Skin epidermis (tissue), 12 donors: ENCODE measurements at regions not wholly inside any gene's neighbourhood (a gene's known extent, or its start where the extent isn't known, plus 50 kb on each side); places are given as distances from the start of the nearest gene placed in this dataset.
A peak's percentile ranks its signal among the peaks of the same experiment; 100 is the strongest.
"Not testable (repeated sequence)": the region's sequence is repeated elsewhere in the genome, so short reads cannot be mapped to it uniquely, and the experiment has no call there.

Source experiments
- H3K27ac ChIP-seq, 21 experiments: fragments of 200-600 bp; sonication (generic) in 11 of 21; one replicate each; pipeline ENCODE4 v1.5.0; 2020; ENCODE audit warnings: mild to moderate bottlenecking in 3 of 21, inconsistent platforms in 2 of 21, moderate library complexity in 2 of 21
- H3K4me3 ChIP-seq, 7 experiments: fragments of 200-600 bp; sonication (generic) in 2 of 7; one replicate each; pipeline ENCODE4 v1.5.0; 2020; ENCODE audit warnings: inconsistent platforms in 2 of 7, mild to moderate bottlenecking in 2 of 7, moderate library complexity in 1 of 7

DNA sequence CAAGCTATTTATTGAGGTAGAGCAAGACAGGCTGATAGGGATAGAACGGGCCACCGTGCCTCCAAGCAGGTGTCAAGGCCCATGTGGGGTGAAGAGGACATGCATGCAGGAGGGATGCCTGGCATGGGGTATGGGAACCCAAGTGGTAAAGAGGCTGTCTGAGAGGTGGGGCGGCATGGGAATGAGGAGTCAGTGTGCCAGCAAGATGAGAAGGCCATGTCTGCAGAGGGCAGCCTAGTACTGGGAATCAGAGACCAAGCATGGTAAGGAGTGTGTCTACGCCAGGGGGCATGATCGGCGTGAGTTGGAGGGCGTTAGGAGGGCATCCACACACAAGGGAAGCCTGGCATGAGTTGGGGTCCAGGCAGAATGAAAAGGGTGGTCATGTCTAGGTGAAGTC, 303.7 kb upstream of the PLD5 start:
- H3K27ac ChIP-seq: no peak overlapping the region
- H3K4me3 ChIP-seq: no peak overlapping the region

DNA sequence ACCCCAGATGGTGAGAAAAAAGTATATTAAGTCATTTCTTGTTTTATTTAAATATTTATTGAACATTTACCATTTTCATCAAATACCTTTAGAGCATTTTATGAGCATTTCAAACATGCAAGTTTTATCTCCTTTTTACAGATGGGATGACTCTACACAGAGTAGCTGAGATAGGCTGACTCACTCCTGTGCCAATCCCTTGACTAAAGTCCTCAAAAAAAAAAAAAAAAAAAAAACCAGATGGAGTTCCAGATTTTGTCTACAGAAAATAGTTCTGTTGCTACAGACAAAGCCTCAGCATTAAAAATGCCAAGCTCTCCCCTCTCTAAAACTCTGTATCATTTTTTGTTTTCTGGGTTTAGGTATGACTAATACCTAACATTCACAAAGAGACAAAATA, 303.0 kb upstream of the PLD5 start:
- no peak overlapping the region for H3K27ac ChIP-seq
- H3K4me3 ChIP-seq: no peak overlapping the region

DNA sequence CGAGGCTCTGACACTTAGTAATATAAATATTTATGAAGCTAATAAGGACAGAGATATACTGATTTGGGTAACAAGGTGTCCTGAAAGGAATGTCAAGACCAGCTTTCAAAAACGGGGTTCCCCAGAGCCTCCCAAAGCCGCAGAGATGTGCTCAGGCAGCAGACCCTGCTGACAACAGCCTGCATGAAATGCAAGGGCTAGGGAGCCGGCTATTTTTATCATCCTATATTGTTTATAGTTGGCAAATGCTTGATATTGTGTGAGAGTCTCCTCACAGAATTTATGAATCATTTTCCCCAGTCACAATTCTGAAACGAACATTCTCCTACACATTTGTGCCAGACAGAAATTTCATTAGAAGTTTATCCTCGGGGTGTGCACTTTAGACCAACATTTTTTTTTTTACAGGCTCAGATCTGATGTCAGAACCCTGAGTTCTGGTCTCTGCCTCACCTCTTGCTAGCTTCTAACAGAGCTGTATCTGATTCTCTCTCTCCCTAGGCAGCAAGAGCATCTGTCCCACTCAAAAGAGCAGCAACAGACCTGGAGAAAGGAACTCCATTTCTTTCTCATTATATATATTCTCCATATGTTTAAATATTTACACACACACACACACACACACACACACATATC, 302.3 kb upstream of the PLD5 start:
- Histone ChIP-seq H3K27ac (no peak overlapping the region), H3K4me3 (no peak overlapping the region)

DNA sequence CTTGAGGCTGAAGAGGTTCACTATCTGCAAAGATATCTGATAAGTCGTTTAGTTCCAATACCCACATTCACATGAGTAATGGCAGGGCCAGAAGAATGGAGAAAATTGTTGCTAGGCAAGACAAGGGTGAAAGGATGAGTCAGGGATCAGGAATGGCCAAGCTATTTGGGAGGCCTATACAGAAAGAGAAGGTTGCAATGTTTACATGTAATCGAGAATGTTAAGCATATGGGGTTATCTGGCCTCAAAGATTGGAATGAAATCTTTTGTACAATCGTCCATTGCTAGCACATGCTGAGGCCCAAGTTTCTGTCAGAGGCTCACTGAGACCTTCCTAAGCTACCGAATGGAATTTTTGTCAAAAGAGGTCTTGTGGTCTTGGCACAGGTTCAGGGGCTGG, 299.9 kb upstream of the PLD5 start:
- no peak overlapping the region for H3K27ac ChIP-seq
- H3K4me3 ChIP-seq: no peak overlapping the region

DNA sequence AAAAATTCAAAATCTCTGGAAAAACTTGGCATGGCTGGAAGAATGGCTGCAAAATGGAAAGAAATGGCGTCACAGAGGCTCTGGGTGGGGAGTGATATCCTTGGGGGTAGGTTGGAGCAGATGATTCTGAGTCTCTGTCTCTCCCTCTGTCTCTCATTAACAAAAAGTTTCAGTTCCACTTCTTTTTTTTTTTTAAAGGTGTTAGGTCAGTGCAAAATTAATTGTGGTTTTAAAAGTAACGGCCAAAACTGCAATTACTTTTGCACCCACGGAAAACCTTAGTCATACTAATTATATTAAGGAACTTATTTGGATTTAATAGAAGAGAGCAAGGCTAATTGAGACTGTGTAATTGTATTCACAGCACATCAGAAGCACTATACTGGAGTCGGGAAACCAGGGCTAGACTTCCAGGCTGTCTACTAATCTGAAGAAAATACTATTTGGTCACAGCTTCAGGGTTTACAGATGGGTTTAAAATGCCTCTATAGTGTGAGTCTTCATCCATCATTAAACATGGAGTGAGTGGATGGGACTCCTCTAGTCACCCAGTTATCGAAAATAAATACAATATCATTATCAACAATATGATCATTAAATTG, 289.1 kb upstream of the PLD5 start:
- no peak overlapping the region for H3K27ac ChIP-seq
- no peak overlapping the region for H3K4me3 ChIP-seq

DNA sequence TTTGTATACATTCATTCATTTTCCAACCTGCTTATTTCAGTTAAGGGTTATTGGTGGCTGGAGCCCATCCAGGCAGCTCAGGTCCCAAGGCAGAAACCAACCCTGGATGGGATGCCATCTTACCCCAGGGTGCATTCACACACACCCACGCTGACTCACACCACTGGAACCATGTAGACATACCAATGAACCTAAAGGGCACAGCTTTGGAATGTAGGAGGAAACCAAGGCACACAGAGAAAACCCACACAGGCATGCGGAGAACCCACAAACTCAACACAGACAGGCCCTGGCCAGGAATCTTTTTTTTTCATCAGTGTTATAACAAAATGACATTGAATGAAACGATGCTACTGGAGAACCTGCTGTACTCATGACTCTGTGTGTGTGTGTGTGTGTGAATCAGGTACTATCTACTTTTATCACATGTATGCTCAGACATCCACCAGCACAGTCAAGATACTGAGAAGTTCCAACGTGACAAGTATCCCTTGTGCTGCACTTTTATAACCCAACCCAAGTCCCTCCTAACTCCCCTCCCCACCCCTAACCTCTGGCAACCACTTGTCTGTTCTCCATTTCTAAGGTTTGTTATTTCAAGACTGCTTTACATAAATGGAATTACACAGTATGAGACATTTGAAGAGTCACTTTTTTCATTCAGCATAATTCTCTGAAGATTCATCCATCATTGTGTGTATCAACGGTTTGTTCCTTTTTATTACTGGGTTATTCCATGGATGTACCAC, 286.8 kb upstream of the PLD5 start:
- no peak overlapping the region for H3K4me3 ChIP-seq
- no peak overlapping the region for H3K27ac ChIP-seq

DNA sequence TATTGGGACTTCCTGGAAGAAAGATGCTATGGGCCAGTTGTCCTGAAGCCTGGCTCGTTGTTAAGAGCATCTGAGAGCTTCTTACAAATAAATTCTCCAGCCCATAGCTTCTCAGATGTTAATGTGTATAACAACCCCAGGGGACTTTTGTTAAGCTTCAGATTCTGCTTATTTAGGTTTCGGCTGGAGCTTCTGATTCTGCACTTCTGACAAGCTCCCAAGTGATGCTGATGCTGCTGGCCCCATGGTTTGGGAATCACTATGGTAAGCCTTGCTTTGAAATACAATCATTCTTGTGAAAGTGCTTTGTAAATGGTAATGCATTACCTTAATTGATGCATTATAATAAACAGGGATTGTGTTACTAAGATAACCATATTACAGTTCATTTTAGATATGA, 281.8 kb upstream of the PLD5 start:
- H3K27ac ChIP-seq: no peak overlapping the region
- H3K4me3 ChIP-seq: no peak overlapping the region

DNA sequence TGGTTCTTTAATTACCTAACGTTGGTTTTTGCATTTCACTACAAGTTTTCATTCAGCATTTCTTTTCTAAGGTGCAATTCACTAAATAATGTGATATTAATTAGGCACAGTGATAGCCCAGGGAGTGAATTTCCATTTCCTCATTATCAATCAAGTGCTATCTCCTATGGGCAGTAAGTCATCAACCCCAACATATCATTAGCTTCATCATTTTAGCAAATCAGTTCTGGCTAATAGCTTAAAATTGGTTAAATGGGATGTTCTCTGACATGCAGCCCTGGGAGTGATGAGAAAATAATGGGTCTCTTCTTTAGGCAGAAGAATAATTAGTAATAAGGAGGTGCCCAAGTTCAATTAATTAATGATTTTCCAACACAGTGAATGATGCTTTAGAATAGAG, 280.9 kb upstream of the PLD5 start:
- H3K4me3 ChIP-seq, H3K27ac ChIP-seq: not testable (repeated sequence)

DNA sequence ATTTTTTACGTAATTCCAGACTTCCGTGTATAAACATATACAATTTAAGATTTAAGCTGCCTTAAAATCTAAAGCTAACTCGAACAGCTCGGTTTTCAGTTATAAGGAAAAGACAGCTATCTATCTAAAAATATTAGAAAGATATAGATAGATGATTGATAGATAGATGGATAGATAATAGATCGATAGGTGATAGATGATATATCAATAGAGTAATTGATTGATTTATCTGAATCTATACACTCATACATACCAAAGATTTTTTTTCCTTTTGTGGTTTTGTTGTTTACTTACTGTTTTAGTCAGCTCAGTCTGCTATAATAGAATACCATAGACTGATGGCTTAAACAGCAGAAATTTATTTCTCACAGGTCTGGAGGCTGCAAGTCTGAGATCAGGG, 278.5 kb upstream of the PLD5 start:
- Histone ChIP-seq H3K4me3 (no peak overlapping the region), H3K27ac (no peak overlapping the region)

DNA sequence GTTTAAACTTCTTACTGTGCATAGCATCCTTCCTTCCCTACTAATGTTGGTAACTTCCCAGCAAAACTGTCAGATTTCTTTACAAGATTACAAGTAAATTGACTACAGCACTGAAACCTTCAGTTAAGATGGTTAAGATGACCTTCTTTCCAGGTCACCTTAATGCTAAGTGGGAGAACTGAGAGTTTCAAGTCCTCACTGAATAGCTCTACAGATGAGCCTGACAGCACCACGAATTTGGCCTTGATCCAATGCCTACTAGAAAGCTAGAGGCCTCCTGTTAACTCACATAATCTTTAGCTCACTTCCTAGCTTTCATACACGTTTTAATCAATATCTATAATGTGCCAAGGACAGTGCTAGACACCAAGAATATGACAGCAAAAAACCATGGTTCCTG, 276.0 kb upstream of the PLD5 start:
- Histone ChIP-seq H3K4me3 (no peak overlapping the region), H3K27ac (no peak overlapping the region)

DNA sequence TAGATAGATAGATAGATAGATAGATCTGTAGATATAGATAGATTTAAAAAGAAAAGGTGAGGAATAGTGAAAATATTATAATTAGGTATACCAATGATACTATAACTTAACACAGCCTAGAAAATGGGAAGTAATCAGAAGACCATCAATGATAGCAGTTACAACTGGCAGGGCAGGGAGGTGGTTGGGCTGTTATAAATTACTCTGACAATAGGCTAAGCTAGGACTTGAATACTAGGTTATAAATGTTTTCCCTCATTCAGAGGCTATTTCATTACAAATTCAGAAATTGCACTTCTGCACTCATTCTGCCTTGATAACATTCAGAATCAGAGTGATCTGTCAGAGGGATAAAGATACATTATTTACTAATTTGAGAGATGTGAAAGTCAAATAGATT, 273.4 kb upstream of the PLD5 start:
- Histone ChIP-seq H3K27ac (no peak overlapping the region), H3K4me3 (no peak overlapping the region)

DNA sequence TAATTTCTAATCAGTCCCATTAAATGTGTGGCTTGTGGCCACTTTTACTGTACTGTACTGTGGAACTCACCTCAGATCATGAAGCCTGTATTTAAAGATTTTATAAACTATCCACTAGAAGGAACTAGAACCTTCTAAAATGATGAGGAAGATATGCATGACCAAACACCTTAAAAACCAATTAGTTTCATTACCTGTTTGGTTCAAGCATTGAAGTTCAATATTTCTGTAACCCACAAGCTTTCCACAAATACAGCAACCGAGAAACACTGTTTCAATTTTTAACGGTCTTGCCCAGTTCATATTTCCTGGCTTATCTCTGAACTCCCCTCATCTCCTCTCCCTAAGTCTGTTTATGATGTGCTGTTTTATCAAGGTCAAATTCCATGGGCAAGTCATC, 264.3 kb upstream of the PLD5 start:
- H3K27ac ChIP-seq: no peak overlapping the region
- H3K4me3 ChIP-seq: no peak overlapping the region

DNA sequence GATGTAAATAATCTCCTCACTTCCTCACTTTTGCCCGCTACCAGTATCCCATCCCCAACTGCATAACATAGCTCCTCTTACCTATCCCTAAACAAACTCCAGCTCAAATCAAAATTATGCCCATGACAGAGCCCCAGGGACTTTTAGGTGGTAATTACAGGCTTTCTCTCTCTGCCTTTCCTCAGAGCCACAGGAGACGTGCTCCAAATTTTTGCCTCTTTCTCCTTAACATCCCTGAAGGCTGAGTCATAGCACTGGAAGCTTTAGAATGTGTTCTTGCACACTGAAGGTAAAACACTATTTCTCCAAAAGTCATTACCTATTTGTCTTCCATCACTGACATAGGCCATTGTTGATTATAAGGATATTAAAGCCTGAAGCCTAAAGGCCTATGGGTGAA, 263.5 kb upstream of the PLD5 start:
- H3K4me3 ChIP-seq: no peak overlapping the region
- H3K27ac ChIP-seq: no peak overlapping the region

DNA sequence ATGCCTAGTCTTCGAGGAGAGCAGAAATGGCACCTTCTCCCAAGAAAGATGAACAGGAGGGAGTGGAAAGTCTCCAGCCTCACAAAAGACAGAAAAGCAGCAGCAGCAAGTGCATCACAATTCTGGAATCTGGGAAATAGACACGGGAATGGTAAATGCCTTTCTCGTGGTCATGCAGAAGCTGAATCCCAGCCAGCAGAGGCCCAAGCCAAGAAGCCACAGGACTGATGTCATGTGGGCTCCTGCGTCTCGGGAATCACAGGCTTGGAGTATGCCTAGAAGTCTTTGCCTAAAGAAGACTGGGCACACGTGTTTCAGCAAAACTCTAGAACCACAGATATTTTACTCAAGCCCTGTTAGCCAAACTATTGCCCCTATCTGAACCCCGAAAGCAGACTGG, 260.3 kb upstream of the PLD5 start:
- peak overlapping the region in 1 of 21 experiments; percentile 67 for H3K27ac ChIP-seq
- H3K4me3 ChIP-seq: no peak overlapping the region

DNA sequence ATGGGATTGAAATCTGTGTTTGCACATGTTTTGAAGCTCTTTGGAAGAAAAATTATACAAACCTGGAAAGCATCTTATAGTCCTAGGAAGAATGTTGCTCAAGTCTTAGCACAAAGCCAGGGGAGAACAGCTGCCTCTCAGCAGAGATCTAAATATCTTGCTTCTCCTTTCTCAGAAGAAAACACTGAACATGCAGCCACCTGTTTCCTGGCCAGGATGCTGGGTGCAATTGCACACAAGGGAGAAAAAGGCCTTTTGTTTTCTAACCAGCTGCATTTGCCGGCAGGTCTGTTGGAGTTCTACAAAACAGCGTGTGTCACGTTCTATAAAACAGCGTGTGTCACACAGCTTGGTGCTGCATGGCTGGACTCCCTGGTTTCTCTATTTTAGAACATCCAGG, 259.6 kb upstream of the PLD5 start:
- Histone ChIP-seq H3K4me3 (no peak overlapping the region), H3K27ac (peak overlapping the region in 1 of 21 experiments; percentile 16)

DNA sequence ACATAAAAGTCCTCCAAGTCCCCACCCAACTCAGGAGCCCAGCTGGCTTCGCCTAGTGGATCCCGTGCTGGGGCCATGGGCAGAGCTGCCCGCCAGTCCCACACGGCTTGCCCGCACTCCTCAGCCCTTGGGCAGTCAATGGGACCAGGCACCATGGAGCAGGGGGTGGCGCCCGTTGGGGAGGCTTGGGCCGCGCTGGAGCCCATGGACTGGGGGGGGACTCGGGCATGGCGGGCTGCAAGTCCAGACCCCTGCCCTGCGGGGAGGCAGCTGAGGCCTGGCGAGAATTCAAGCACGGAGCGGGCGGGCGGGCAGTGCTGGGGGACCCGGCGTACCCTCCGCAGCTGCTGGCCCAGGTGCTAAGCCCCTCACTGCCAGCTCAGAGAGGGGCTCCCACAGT, 249.8 kb upstream of the PLD5 start:
- H3K27ac ChIP-seq: no peak overlapping the region
- no peak overlapping the region for H3K4me3 ChIP-seq

DNA sequence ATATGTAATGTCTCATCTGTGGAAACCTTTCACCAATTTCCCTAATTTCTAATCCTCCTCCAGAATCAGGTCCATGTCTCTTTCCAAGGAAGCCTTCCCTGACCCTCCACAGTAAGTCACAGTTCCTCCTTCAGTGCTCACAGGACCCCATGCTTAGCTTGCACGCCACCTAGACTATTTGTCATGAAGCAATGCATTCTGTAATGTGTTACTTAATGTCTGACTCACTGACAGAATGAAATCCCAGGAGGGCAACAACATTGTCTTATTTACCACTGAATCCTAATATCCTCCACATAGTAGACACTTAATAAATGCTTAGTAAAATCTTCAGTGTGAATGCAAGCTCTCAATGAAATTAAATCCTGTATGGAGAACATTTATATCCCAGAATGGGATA, 245.9 kb upstream of the PLD5 start:
- Histone ChIP-seq H3K4me3 (no peak overlapping the region), H3K27ac (no peak overlapping the region)

DNA sequence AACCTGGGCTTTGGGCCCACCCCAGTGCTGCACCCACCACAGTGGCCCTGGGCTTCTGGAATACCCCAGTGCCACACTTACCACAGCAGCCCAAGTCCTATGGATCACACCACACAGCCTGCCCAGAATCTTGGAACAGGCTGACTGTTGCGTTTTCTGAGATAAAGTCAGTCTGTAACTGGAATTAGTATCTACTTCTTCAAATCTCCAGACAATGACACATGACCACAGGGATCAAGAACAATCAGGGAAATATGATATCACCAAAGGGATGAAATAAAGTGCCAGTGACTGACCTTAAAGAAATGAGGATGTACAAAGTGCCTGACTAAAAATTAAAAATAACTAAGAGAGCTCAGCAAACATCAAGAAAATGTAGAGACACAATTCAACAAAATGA, 239.7 kb upstream of the PLD5 start:
- Histone ChIP-seq H3K4me3 (no peak overlapping the region), H3K27ac (no peak overlapping the region)

DNA sequence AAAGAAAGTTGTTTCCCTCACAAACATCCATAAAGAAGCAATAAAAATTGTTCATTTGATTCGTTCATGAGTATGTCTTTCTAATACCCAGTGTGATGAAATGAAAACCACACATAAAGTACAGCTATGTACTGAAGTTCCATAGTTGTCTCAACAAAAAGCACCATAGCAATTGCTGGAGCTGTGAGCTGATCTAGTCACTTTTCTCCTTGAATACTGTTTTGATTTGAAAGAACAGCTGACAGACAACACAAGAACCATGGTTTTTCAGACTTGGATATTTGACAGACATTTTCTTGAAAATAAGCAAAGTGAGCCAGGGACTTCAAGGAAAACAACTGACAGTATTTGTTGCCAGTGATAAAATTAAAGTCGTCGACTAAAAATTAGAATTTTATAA, 237.1 kb upstream of the PLD5 start:
- no peak overlapping the region for H3K4me3 ChIP-seq

DNA sequence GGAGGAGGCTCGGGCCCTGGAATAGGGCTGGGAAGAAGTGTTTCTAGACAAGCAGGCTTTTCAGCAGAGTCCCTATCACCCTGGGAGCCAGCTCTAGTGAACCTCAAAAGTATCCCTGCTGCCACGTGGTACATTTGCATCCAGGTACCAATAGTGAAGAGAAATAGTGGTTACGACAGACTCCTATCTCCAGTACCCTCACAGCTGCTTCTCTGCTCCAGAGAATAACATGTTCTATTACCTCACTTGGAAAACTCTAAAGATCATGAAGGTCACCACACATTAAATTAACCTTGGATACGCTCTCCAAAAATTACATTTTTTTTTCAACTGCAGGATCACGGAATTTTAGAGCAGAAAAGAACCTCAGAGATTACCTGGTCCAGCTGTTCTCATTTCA, 230.4 kb upstream of the PLD5 start:
- Histone ChIP-seq H3K27ac (no peak overlapping the region), H3K4me3 (no peak overlapping the region)

More for the DNA sequence above, 237.1 kb upstream of the PLD5 start:
- no peak overlapping the region for H3K27ac ChIP-seq

DNA sequence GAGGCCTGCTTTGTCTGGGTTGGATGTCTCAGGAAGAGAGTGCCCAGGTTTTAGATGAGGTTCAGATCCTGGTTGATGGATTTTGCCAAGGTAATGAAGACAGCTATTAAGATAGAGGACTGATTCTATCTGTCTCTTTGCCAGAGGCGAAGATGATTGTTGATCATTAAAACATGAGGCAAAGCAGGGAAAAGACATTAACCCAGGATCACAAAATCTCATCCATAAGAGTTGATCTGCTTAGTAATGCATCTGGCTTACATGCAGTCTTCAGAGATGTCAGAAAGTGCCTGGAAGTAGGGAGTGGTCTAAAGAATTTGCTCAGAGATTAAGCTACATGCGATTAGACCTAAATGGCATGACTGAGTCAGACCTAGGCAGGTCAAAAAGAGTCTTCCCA, 229.6 kb upstream of the PLD5 start:
- H3K27ac ChIP-seq: no peak overlapping the region

DNA sequence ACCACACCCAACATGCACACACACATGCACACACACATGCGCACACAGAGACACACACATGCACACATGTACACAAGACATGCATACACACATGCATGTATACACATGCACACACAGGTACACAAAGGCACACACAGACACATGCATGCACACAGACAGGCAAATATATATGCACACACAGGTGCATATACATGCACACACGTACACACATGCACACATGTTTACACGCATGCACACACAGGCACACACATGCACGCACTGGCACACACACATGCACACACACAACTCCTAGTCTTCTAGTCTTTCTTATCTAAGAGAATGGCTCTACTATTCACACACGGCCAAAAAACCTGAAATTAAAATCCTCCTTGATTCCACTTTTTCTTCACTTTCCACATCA, 222.7 kb upstream of the PLD5 start:
- Histone ChIP-seq H3K27ac (no peak overlapping the region), H3K4me3 (no peak overlapping the region)

More for the DNA sequence above, 229.6 kb upstream of the PLD5 start:
- H3K4me3 ChIP-seq: no peak overlapping the region
